ENCODE measurements at regions not wholly inside any gene's neighbourhood (a gene's known extent, or its start where the extent isn't known, plus 50 kb on each side); places are given as distances from the start of the nearest gene placed in this dataset.
"Not testable (repeated sequence)": the region's sequence is repeated elsewhere in the genome, so short reads cannot be mapped to it uniquely, and the experiment has no call there.

- DNase-seq, result no peak
Observed at GRCh38 chr11:31956310-31956709, 134.6 kb upstream of the RCN1 start.

- no peak for DNase-seq
Observed at GRCh38 chr11:31955838-31956237, 135.0 kb upstream of the RCN1 start.

GRCh38 chr11:31953803-31954327 is 137.0 kb upstream of the RCN1 start:
- no peak for DNase-seq

- DNase-seq, result not testable (repeated sequence)
Observed at GRCh38 chr11:31949733-31950200, 138.6 kb upstream of the PAX6 start.

GRCh38 chr11:31947051-31947450 is 135.9 kb upstream of the PAX6 start:
- DNase-seq, result no peak

- no peak for DNase-seq
Observed at GRCh38 chr11:31943056-31943780, 132.1 kb upstream of the PAX6 start.

- no peak for DNase-seq
Observed at GRCh38 chr11:31940371-31941037, 129.4 kb upstream of the PAX6 start.

GRCh38 chr11:31939004-31939403 is 127.9 kb upstream of the PAX6 start:
- DNase-seq, result no peak

- DNase-seq, result no peak
Observed at GRCh38 chr11:31936312-31936711, 125.2 kb upstream of the PAX6 start.

- no peak for DNase-seq
Observed at GRCh38 chr11:31932879-31933278, 121.8 kb upstream of the PAX6 start.

- no peak for DNase-seq
Observed at GRCh38 chr11:31927982-31928381, 116.9 kb upstream of the PAX6 start.

- DNase-seq, result no peak
Observed at GRCh38 chr11:31926816-31927528, 115.8 kb upstream of the PAX6 start.

- no peak for DNase-seq
Observed at GRCh38 chr11:31926106-31926505, 115.0 kb upstream of the PAX6 start.

- DNase-seq, result no peak
Observed at GRCh38 chr11:31922450-31922849, 111.3 kb upstream of the PAX6 start.

- DNase-seq, result peak; percentile 81
Observed at GRCh38 chr11:31921081-31921480, 110.0 kb upstream of the PAX6 start.

GRCh38 chr11:31919175-31919574 is 108.1 kb upstream of the PAX6 start:
- no peak for DNase-seq

- DNase-seq, result no peak
Observed at GRCh38 chr11:31915867-31916266, 104.7 kb upstream of the PAX6 start.

GRCh38 chr11:31913985-31914384 is 102.9 kb upstream of the PAX6 start:
- no peak for DNase-seq

GRCh38 chr11:31912808-31913207 is 101.7 kb upstream of the PAX6 start:
- DNase-seq, result no peak

GRCh38 chr11:31910950-31911576 is 99.9 kb upstream of the PAX6 start:
- DNase-seq, result no peak

- DNase-seq, result no peak
Observed at GRCh38 chr11:31903225-31904074, 92.3 kb upstream of the PAX6 start.

GRCh38 chr11:31902706-31903105 is 91.6 kb upstream of the PAX6 start:
- no peak for DNase-seq
